ENCODE measurements at regions not wholly inside any gene's neighbourhood (a gene's known extent, or its start where the extent isn't known, plus 50 kb on each side); places are given as distances from the start of the nearest gene placed in this dataset.
"Not testable (repeated sequence)": the region's sequence is repeated elsewhere in the genome, so short reads cannot be mapped to it uniquely, and the experiment has no call there.

DNA sequence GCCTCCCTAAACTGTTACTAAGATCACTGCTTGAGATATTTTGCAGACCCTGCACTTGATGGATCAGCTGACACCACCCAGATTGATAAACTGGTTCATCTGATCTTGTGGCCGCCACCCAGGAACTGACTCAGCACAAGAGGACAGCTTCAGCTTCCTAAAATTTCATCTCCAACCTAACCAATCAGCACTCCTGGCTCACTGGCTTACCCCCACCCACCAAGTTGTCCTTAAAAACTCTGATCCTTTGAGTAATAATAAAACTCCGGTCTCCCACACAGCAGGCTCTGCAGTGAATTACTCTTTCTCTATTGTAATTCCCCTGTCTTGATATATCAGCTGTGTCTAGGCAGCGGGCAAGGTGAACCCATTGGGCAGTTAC lies 174.8 kb downstream of the UTP18 start:
- DNase-seq (ENCODE audit: low read depth in 2 of 2) = no peak

DNA sequence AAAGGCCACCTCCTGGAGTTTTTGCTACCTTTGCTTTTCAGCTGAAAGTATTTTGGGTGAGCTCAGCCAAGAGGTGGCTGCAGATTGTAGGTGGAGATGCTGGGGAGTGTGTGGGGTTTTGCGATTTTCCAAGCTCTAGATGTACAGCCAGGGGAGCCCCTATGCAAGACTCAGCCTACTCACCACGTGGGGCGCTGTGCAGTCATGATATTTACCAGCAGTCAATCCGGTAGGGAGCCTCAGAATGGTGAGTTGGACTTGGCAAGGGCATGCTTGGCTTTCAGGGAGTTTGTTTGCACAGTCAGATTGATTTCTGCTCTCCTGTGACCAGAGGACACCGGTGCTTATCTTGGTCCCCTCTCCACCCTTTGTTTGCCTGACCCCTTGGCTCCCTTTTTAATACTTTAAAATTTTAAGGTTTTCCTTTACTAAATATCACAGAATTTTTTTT lies 175.3 kb downstream of the UTP18 start:
- peak; percentile 27 to 58 for DNase-seq (ENCODE audit: low read depth in 2 of 2)

DNA sequence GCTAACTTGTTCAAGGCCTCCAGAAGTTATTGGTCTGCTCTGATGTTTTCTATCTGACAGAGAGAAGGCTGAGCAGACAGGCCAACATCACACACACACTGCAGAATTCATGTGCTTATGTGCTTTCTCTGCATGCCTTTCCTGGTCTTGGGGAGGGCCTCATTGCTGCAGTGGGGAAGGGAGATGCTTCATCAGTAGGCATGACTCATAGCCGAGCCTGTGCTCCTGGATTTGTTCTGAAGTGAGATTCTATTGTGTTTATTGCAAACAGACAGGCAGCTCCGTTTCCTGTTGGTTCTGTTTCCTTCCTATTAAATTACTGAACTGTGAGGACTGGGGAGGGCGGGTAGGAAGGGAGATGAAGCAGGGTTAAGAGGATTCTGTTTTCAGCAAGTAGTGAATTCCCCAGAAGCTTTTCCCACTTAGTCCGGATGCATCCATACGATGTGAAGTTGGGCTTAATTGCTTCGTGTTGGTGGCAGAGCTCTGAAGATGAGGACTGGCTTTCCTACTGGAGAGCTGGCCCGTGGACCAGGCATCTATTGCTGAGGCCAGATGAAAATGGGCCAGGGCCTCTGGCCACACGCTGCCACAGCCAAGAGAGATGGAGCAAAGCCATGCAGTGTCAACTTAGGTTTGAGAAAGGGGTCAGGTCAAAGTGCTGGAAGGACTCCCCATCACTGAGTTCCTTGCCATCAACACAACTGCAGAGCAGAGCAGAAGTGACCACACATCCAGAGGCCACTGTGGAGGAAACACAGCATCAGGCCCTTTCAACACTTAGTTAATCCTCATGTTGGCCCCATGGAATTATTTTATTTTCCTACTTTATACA lies 179.3 kb downstream of the UTP18 start:
- DNase-seq (ENCODE audit: low read depth in 2 of 2) = peak in 1 of 2 donors; percentile 52

DNA sequence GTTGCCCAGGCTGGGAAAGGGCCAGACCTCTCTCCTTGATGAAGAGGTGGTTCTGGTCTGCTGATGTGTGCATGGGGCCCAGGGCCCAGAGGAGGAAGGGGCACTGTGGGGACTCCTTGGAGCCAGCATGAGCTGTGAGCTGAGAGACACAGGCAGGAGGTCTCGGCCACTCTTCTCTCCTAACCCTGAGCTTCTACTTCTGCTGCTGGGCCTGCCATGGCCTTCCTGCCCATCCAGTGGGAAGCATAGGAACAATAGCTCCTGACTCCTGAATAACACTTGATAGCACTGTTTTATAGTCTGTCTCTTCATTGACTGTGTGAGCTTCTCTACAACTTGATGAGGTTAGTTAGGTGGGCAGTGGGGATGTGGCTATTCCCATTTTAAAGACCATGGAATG lies 181.1 kb downstream of the UTP18 start:
- no peak for DNase-seq (ENCODE audit: low read depth in 2 of 2)

DNA sequence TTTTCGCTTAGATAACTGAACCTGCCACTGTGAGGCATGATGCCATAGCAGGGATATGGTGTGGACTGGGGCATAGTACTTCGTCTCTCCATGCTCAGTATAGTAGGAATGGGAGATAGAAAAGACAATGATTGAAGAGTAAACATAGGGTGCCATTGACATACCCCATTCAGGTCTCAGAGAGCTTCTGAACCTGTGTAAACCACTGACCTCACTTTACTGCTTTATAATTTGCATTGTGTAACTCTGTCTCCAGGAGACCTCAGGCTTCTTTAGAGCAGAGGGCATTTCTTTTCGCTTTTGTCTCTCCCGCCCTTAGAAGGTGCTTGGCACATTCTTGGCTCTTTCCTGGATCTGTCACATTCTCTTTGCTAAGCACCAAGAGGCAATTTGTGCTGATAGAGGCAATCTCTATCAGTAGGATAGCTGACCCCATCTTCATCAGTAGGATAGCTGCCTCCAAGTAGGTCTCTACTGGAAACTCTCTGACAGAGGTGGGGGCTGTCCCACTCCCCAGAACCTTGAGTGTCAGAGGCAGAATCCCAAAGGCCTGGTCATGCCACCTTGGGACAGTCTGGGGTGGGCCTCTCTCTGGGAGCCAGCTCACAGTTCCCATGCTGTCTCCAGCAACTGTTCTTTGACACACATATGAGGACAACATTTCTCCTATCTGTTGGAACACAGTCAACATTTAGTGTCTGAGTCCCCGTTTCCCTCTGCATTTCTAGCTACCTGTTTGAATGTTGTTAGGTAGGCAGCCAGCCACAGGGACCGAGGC lies 181.9 kb downstream of the UTP18 start:
- DNase-seq (ENCODE audit: low read depth in 2 of 2) = no peak

DNA sequence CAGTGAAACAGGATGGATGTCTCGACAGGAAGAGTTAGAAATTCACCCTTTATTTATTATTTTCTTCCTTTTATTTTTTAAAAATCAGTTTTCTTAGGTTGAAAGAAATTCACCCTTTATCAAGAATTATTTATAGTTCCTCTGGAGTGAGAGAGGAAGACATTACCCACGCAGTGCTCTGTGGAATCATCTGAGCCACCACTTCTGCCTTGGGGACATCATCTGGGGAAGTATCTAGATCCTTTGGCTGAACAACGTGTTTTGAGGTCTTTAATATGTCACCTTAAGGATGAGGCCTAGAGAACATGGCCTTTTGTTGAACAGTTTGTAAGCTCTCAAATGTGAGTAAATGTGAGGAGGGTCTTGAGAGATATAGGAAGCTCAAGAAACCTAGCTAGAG lies 183.3 kb downstream of the UTP18 start:
- no peak for DNase-seq (ENCODE audit: low read depth in 2 of 2)

DNA sequence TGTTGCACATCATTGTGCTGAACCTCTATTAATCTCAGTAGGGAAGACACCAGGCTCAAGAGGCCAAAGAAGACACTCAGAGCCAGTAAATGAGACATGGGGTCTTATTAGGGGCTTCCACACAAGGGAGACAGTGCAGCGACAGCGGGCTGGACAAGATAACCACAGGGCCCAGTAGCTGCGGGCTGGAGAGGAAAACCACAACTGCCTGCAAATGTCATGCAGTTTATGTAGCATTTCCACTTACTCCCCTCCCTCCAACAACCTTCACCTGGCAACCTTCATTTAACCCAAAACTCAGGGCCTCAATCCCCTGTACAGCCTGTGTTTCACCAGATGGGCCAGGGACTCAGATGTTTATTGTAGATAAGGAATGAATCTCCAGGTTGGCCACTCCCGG lies 185.6 kb downstream of the UTP18 start:
- DNase-seq (ENCODE audit: low read depth in 2 of 2) = no peak

DNA sequence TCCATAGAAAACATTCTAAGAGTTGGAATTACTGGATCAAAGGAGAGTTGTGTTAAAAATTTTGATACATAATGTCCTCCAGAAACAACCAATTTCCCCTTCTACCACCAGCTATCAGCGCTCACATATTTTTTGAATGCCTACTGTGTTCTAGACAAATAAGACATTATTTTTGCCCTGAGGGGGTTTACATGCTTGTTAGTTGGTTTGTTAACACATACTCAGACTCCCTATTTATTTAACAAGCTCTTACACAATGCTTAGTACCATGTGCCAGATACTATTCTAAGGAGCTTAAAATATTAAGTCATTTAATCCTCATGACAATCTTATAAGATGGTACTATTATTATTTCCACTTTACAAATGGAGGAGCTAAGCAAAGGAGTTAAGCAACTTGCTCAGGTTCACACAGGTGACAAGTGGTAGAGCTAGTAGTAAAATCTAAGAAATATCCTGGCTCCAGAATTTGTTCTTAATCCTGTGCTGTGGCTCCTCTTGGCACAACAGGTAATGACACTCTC lies 194.2 kb downstream of the UTP18 start:
- DNase-seq (ENCODE audit: low read depth in 2 of 2) = no peak

DNA sequence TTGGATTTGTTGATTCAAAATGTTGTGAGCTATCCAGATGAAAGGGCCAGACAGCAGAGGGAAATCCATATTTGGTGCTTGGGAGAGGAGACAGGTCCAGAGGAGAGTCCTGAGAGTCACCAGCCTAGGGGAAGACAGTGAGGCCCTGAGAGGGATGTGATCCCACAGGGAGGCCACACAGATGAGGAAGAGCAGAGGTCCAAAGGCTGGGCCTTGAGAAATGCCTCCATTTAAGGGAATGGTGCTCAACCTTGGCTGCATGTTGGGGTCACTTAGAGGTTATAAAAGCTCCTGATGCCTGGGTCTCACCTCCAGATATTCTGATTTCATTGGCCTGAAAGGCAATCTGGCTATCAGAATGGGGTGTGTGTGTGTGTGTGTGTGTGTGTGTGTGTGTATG lies 194.9 kb downstream of the UTP18 start:
- DNase-seq (ENCODE audit: low read depth in 2 of 2) = no peak

DNA sequence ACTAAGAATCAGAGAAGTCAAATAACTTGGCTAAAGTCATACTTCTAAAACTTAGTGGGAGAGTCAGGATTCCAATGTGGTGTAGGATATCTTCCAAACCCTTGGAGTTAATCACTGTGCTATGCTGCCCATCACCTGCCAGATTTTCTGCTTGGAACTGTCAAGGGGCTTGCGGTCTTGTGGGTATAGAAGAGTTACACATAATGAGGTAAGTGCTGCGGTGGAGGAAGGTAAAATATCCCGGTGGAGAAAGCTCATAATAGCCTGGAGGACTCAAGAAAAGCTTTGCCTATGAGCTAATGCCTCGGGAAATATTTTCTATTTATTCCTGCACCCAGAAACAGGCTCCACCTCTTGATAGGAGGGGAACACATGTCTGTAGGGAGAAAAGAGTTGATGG lies 195.6 kb downstream of the UTP18 start:
- no peak for DNase-seq (ENCODE audit: low read depth in 2 of 2)

DNA sequence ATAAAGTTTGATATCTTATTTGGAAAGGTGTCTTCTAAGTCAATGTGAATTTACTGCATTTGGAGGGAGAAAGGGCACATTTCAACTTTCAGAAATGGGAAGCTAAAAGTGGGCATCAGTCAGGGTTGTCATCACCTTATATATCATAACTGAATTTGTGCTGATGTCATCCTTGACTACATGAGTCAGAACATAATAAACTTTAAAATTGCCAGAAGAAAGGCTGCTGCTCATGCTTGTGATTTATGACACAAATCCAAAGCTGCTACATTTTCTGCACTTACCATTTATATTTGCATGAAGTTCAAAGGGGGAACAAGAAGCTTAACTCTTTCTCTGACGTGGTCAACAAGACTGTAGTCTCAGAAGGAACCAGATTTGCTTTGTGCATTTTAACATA lies 196.6 kb downstream of the UTP18 start:
- no peak for DNase-seq (ENCODE audit: low read depth in 2 of 2)

DNA sequence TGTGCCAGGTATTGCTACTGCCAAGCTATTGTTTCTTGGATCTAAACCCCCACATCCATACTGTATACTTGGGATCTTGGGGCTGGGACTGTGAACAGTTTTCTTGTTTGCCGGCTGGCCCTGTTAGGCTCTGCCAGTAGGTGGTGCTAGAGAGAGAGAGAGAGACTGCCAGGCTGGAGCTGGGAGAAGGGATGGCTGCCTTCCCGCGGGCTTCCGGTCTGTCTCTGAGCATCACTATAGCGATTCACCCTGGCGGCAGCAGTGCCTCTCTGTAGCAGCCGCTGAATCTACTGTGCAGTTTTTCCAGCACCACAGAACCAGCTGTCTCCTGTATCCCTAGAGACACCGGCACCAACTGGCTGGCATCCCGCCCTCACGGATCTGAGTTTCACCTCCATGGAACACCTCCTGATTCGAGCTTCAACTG lies 201.2 kb downstream of the UTP18 start:
- DNase-seq (ENCODE audit: low read depth in 2 of 2) = peak; percentile 57 to 87

DNA sequence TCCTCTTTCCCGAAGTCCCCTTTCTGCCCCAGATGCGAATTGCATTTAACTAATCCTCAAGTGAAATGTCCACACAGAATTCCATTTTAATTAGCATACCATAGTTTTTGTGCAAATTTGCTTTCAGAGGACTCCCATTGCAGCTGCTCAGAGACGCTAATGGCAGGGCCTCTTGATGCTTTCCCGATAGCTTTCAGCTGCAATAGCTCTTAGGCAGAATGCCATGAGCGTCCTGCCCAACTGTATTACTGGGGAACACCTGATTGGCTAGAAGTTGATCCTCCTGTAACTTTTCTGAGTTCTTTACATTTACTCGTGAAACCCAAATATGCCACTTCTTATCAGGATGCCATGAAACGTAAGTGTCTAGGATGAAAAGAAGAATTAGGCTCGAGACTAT lies 203.0 kb downstream of the UTP18 start:
- DNase-seq (ENCODE audit: low read depth in 2 of 2) = no peak

DNA sequence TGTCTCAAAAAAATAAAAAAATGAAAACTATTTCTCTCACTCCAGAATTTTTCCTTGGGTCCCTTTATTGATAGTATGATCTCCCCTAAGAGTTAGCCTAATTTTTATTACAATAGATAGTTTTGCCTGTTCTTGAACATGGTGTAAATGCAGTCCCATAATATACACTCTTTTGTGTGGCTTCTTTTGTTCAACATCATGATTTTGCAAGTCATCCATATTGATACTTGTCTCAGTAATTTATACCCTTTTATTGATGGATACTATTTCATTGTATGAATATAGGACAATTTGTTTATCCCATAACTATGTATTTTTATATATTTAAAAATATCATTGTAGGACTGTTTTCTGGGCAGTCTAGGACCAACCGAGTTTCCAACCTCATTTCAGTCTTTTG lies 207.0 kb downstream of the UTP18 start:
- DNase-seq (ENCODE audit: low read depth in 2 of 2) = no peak

DNA sequence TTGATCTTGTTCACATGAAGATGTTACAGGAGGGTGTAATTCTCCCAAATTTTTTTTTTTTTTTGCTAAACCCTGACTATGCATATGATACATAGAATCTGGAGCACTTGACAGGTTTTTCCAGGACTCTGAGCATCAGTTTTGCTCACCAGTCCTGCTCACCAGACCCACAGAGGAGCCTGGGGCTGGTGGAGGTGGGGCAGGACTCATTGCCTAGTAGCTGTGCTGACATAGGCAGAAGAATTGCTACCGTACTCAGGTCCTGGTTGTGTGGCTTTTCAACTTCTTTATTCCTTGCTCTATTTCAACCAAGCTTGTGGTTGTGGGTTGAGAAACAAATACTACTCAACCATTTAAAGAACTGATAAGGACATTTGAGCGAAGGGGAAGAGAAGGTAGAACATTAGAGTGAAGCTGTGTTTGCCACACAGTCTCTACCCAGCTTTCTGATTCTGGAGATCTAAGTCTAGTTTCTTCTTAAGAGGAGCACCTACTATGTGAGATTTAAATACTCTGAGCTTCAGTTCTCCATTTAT lies 212.4 kb downstream of the UTP18 start:
- no peak for DNase-seq (ENCODE audit: low read depth in 2 of 2)

DNA sequence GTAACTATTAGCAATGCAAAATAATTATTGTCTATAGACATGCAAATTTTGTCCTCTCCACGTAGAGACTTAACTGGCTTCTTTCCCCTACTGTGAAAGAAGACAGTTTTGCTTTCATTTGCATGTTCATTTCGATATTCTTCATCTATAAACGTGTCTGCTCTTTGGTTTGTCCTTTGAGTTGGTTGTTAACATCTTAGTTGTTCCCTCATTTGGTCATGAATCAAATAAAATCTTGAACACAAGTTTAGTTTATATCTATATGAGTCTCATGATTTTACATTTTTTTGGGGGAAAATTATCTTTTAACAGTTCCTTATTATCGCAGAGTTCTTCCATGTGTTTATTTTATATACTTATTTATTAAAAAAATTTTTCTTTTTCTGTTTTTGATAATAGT lies 214.4 kb downstream of the UTP18 start:
- no peak for DNase-seq (ENCODE audit: low read depth in 2 of 2)

DNA sequence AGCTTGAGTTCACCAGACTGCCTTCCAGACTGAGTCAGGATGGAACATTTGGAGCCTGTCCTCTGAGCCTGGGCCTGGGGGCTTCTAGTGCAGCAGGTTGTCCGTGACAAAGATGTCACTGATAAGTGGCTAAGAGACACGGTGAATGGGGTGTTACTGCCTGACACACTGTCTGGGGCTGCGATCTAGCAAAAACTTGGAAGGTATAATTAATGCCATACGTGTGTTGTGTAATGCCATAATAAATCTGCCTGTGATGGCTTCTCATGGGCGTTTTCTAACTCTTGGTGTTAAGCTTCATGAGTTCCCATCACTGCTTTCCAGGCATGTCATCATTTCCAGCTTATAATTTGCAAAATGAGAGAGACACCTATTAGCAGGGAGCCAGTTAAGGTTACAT lies 215.4 kb downstream of the UTP18 start:
- DNase-seq (ENCODE audit: low read depth in 2 of 2) = no peak

DNA sequence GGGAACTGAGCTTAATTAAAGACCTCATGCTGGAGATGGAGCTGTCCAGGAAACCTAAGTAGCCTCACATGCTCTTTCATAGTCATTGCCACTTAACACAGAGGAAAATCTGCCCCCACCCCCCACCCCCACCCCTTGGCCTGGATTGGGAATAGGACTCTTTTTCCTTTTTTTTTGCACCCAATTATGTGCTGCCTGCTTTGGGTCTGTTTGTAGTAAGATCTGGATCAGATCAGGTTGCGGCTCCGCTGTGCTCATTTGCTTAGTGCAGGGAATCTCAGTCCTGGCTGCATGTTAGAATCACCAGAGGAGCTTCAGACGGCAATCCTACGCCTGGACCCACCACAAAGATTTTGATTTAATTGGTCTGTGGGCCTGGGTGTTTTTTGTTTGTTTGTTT lies 219.0 kb downstream of the UTP18 start:
- no peak for DNase-seq (ENCODE audit: low read depth in 2 of 2)

DNA sequence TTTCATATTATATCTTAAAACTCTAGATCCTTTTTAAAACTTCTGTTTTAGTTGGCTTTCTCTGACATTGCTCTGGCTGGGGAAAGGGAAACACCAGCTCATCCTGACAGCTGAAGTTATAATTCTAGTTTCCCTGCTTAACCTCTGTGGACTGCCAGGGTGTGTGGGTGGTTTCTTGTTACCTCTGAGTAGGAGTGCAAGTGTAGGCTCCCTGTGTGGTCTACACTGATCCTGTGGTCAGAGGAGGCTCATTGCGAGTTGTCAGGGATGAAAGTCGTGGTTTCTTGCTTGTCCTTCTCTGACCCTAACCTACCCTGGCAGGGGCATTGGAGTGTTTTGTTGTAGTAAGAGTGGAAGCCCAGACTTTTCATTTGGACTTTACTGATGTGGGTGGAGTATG lies 221.0 kb downstream of the UTP18 start:
- DNase-seq (ENCODE audit: low read depth in 2 of 2) = no peak

DNA sequence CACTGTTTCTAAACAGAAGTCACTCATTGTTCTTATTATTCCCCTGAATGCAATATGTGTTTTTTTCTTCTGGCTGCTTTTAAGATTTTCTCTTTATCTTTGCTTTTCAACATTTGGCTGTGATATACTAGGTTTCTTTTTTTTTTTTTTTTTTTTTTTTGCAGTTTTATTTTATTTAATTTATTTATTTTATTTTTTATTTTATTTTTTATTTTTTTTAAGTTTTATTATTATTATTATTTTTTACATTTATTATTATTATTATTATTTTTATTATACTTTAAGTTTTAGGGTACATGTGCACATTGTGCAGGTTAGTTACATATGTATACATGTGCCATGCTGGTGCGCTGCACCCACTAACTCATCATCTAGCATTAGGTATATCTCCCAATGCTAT lies 221.9 kb downstream of the UTP18 start:
- not testable (repeated sequence) for DNase-seq (ENCODE audit: low read depth in 2 of 2)

DNA sequence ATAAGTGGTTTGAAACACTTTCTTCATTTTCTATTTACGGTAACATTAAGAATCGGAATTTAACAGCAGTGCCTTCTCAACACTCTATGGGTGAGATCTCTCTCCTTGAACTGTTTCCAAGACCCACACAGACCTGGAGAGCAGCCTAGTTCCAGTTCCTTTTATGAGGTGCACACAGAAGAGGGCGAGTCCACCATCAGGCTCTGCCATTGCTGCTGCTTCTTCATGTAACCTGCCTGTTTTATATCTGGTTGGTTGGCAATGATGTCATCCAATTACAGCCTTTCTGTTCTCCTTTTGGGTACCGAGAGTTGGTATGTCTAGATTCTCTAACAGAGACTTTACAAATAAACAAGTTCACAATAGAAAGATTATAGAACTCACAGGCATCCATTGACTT lies 225.7 kb downstream of the UTP18 start:
- no peak for DNase-seq (ENCODE audit: low read depth in 2 of 2)

DNA sequence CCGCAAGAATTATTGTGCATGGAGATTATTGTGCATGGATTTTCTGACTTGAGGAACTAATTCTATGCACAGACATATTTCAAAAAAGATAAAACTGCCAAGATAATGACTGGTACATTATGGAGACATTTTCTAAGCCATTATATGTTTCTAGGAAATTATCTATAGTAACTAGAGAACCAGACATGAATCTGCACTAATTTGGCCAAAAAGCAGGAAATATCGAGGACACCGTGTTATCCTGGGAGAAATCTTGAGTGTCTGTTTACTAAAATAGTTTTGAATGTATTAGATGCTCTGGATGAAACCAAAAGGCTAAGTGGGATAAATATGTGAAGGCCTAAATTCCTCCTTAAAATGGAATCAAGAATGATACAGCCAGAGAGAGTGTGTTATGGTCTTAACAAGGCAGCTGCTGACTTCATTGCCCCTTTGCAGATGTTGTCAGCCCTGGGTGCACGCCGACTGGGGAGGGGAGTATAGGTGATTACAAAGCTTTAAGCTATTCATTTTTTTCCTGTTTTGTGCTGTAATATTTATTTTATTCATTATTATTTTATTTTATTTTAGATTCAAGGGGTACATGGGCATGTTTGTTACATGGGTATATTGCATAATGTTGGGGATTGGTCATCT lies 226.7 kb downstream of the UTP18 start:
- DNase-seq (ENCODE audit: low read depth in 2 of 2) = no peak

All from lung microvascular endothelial cell (primary cell).